HEK293 (cell line): ENCODE measurements at regions not wholly inside any gene's neighbourhood (a gene's known extent, or its start where the extent isn't known, plus 50 kb on each side); places are given as distances from the start of the nearest gene placed in this dataset.

Experiments
- CTCF ChIA-PET: fragments of 350-600 bp; formaldehyde crosslinking; extraction: SDS; loops from one replicate; lab custom pipeline; 2021; ENCODE audit warnings: antibody characterized with exemption; lab: Yijun Ruan, JAX
- POLR2A ChIA-PET: fragments of 300-600 bp; formaldehyde crosslinking; extraction: SDS; loops from one replicate; lab custom pipeline; 2020; ENCODE audit warnings: antibody characterized with exemption, inconsistent platforms; lab: Yijun Ruan, JAX
- H3K27ac ChIP-seq: fragments of 200-500 bp; sonication (Bioruptor generic); 2 replicates; pipeline ENCODE4 v1.5.1; 2014; ENCODE audit warnings: low read depth, low read length, control low read depth, inconsistent platforms; ENCODE audit errors: extremely low read depth
- H3K36me3 ChIP-seq, 2 experiments: fragments of 200-500 bp in 1 of 2; sonication (Bioruptor generic) in 1 of 2; 1 replicate in 1 of 2; 2 replicates in 1 of 2; pipeline ENCODE4 v1.5.1; 2014 to 2017; ENCODE audit warnings: inconsistent platforms in 2 of 2, low read length in 2 of 2; ENCODE audit not compliant: control insufficient read depth in 2 of 2, insufficient read depth in 1 of 2
- H3K4me1 ChIP-seq: fragments of 200-500 bp; sonication (Bioruptor generic); 2 replicates; pipeline ENCODE4 v1.5.1; 2014; ENCODE audit warnings: mild to moderate bottlenecking, low read length, inconsistent platforms; ENCODE audit not compliant: control insufficient read depth, insufficient read depth
- H3K4me3 ChIP-seq: 2 replicates; pipeline ENCODE4 v1.5.1; 2011; ENCODE audit warnings: low read depth, mild to moderate bottlenecking, control low read depth, low read length, moderate library complexity
- H3K9me3 ChIP-seq: fragments of 200-500 bp; sonication (Bioruptor generic); 2 replicates; pipeline ENCODE4 v1.5.1; 2014; ENCODE audit warnings: low read depth, low read length, inconsistent platforms; ENCODE audit not compliant: control insufficient read depth, insufficient read depth
- AEBP2 ChIP-seq: fragments of 450-650 bp; formaldehyde crosslinking; IDR thresholded peaks from 2 replicates; pipeline ENCODE4 v1.5.1; 2016; ENCODE audit warnings: missing biosample characterization, missing genetic modification characterization, borderline replicate concordance
- BCL11B ChIP-seq: fragments of 450-650 bp; formaldehyde crosslinking; IDR thresholded peaks from 2 replicates; pipeline ENCODE4 v1.5.1; 2016; ENCODE audit warnings: low read depth, missing biosample characterization, missing genetic modification characterization
- BCL6B ChIP-seq: fragments of 450-650 bp; formaldehyde crosslinking; IDR thresholded peaks from 2 replicates; pipeline ENCODE4 v1.5.1; 2017; ENCODE audit warnings: missing biosample characterization, missing genetic modification characterization
- HOXA7 ChIP-seq: sonication (generic); formaldehyde crosslinking; IDR thresholded peaks from 2 replicates; pipeline ENCODE4 v1.8.1; 2022; ENCODE audit warnings: missing genetic modification reagents, borderline replicate concordance
- OVOL3 ChIP-seq: fragments of 450-650 bp; formaldehyde crosslinking; IDR thresholded peaks from 2 replicates; pipeline ENCODE4 v1.5.1; 2016; ENCODE audit warnings: missing biosample characterization, missing genetic modification characterization
- PRDM2 ChIP-seq: fragments of 450-650 bp; formaldehyde crosslinking; IDR thresholded peaks from 2 replicates; pipeline ENCODE4 v1.5.1; 2016; ENCODE audit warnings: missing biosample characterization, missing genetic modification characterization, borderline replicate concordance
- PRDM4 ChIP-seq: fragments of 450-650 bp; formaldehyde crosslinking; IDR thresholded peaks from 2 replicates; pipeline ENCODE4 v1.5.1; 2017; ENCODE audit warnings: missing biosample characterization, missing genetic modification characterization
- SP3 ChIP-seq: fragments of 450-650 bp; formaldehyde crosslinking; IDR thresholded peaks from 2 replicates; pipeline ENCODE4 v1.5.1; 2016; ENCODE audit warnings: missing biosample characterization, missing genetic modification characterization
- ZBTB21 ChIP-seq: fragments of 450-650 bp; formaldehyde crosslinking; IDR thresholded peaks from 2 replicates; pipeline ENCODE4 v1.5.1; 2017; ENCODE audit warnings: missing biosample characterization, missing genetic modification characterization
- ZNF114 ChIP-seq: fragments of 450-650 bp; formaldehyde crosslinking; IDR thresholded peaks from 2 replicates; pipeline ENCODE4 v1.5.0; 2017; ENCODE audit warnings: missing biosample characterization, missing genetic modification characterization
- ZNF2 ChIP-seq: fragments of 450-650 bp; formaldehyde crosslinking; IDR thresholded peaks from 2 replicates; pipeline ENCODE4 v1.5.1; 2016; ENCODE audit warnings: missing biosample characterization, missing genetic modification characterization
- ZNF23 ChIP-seq: fragments of 450-650 bp; formaldehyde crosslinking; IDR thresholded peaks from 2 replicates; pipeline ENCODE4 v1.5.1; 2016; ENCODE audit warnings: missing biosample characterization, missing genetic modification characterization, borderline replicate concordance
- ZNF266 ChIP-seq: fragments of 450-650 bp; formaldehyde crosslinking; IDR thresholded peaks from 2 replicates; pipeline ENCODE4 v1.5.1; 2016; ENCODE audit warnings: missing biosample characterization, missing genetic modification characterization, low read depth
- ZNF274 ChIP-seq, 2 experiments: fragments of 200-500 bp in 1 of 2; fragments of 450-650 bp in 1 of 2; sonication (Bioruptor generic) in 1 of 2; formaldehyde crosslinking in 1 of 2; IDR thresholded peaks; 2 replicates each; pipeline versions ENCODE4 v1.5.1 to v1.6.1; 2014 to 2016; ENCODE audit warnings: borderline replicate concordance in 1 of 2, inconsistent platforms in 1 of 2, low read length in 1 of 2, missing biosample characterization in 1 of 2, missing genetic modification characterization in 1 of 2
- ZNF37A ChIP-seq: fragments of 450-650 bp; IDR thresholded peaks from 2 replicates; pipeline ENCODE4 v1.5.1; 2018; ENCODE audit warnings: missing biosample characterization, missing genetic modification characterization
- ZNF416 ChIP-seq: fragments of 450-650 bp; formaldehyde crosslinking; IDR thresholded peaks from 2 replicates; pipeline ENCODE4 v1.5.1; 2016; ENCODE audit warnings: missing biosample characterization, missing genetic modification characterization
- ZNF692 ChIP-seq: fragments of 450-650 bp; formaldehyde crosslinking; IDR thresholded peaks from 2 replicates; pipeline ENCODE4 v1.5.1; 2016; ENCODE audit warnings: missing biosample characterization, missing genetic modification characterization
- ZNF785 ChIP-seq: fragments of 450-650 bp; formaldehyde crosslinking; IDR thresholded peaks from 2 replicates; pipeline ENCODE4 v1.5.1; 2016; ENCODE audit warnings: missing biosample characterization, missing genetic modification characterization

GRCh38 chr4:85152480-85152879, 186.0 kb upstream of the WDFY3 start (continued):
- TF ChIP-seq PRDM4 (tag by site-specific recombination) (no peak), ZNF266 (tag by site-specific recombination) (no peak), BCL11B (tag by site-specific recombination) (no peak), ZNF114 (tag by site-specific recombination) (no peak), ZBTB21 (tag by site-specific recombination) (no peak), ZNF274 (IDR thresholded peaks at IDR 0.05; ENCODE audit: low read length) (no peak), ZNF274 (tag by site-specific recombination; IDR thresholded peaks at IDR 0.05; ENCODE audit: borderline replicate concordance) (no peak), ZNF2 (tag by site-specific recombination) (no peak)
- TF ChIP-seq, all 188 proteins: peak for 0

GRCh38 chr4:85153221-85153620, 186.7 kb upstream of the WDFY3 start:
- CTCF ChIA-PET = interaction anchor here (0.6 to 0.8 kb wide), 5 partner anchors 15 to 815 kb away, joined by 3 read pairs; no protein-coding TSS in a partner anchor
- no peaks in the 10 kb centered on the region for H3K9me3 ChIP-seq
- POLR2A ChIA-PET = no interaction called here
- no peaks in the 10 kb centered on the region for H3K4me1 ChIP-seq
- no peak overlapping the region for H3K4me3 ChIP-seq
- no peak overlapping the region for H3K27ac ChIP-seq
- TF ChIP-seq AEBP2 (tag by site-specific recombination) = no peak
- no peak for TF ChIP-seq HOXA7 (CRISPR knock-in tag)
- no peak for TF ChIP-seq OVOL3 (tag by site-specific recombination)
- no peaks in the 10 kb centered on the region for H3K36me3 ChIP-seq

GRCh38 chr4:85154591-85154990, 188.1 kb upstream of the WDFY3 start:
- Histone ChIP-seq H3K27ac (no peak overlapping the region), H3K4me1 (no peaks in the 10 kb centered on the region), H3K9me3 (no peaks in the 10 kb centered on the region), H3K4me3 (no peak overlapping the region), H3K36me3 (no peaks in the 10 kb centered on the region)
- POLR2A ChIA-PET = no interaction called here
- CTCF ChIA-PET = no interaction called here
- no peak for TF ChIP-seq BCL6B (tag by site-specific recombination)
- no peak for TF ChIP-seq SP3 (tag by site-specific recombination)
- TF ChIP-seq ZNF692 (tag by site-specific recombination) = no peak
- TF ChIP-seq ZNF785 (tag by site-specific recombination) = no peak
- TF ChIP-seq ZNF416 = no peak
- TF ChIP-seq ZNF37A (tag by site-specific recombination) = no peak
- no peak for TF ChIP-seq ZNF23 (tag by site-specific recombination)
- TF ChIP-seq PRDM2 = no peak
